GM12891 (cell line): ENCODE measurements at regions not wholly inside any gene's neighbourhood (a gene's known extent, or its start where the extent isn't known, plus 50 kb on each side); places are given as distances from the start of the nearest gene placed in this dataset.

Source experiments
- PAX5 ChIP-seq: IDR thresholded peaks from 2 replicates; pipeline ENCODE4 v1.6.1; 2011; ENCODE audit warnings: low read length, moderate library complexity, mild to moderate bottlenecking; ENCODE audit not compliant: insufficient read depth, severe bottlenecking
- POLR2A ChIP-seq: IDR thresholded peaks from 2 replicates; pipeline ENCODE4 v1.6.1; 2011; ENCODE audit warnings: low read depth, low read length, control low read depth
- POLR2AphosphoS5 ChIP-seq: IDR thresholded peaks from 2 replicates; pipeline ENCODE4 v1.6.1; 2011; ENCODE audit warnings: low read depth, low read length, control low read depth
- POU2F2 ChIP-seq: IDR thresholded peaks from 2 replicates; pipeline ENCODE4 v1.6.1; 2011; ENCODE audit warnings: low read depth, mild to moderate bottlenecking, control low read depth, low read length, moderate library complexity
- SPI1 ChIP-seq: IDR thresholded peaks from 2 replicates; pipeline ENCODE4 v1.6.1; 2011; ENCODE audit warnings: low read depth, low read length, control low read depth
- TAF1 ChIP-seq: IDR thresholded peaks from 2 replicates; pipeline ENCODE4 v1.6.1; 2011; ENCODE audit warnings: low read depth, low read length, control low read depth

- TF ChIP-seq TAF1 (no peak), POLR2A (no peak), POLR2AphosphoS5 (no peak), PAX5 (no peak), SPI1 (no peak), POU2F2 (no peak)
Measured at GRCh38 chr10:64519831-64520230, 998.6 kb downstream of the REEP3 start.
